Calu3 (cell line): ENCODE measurements at regions not wholly inside any gene's neighbourhood (a gene's known extent, or its start where the extent isn't known, plus 50 kb on each side); places are given as distances from the start of the nearest gene placed in this dataset.

Source experiments
- BruUV-seq: library from RNA; stranded (reverse); fragments of 400-500 nt; replicated peaks from 2 replicates; lab custom pipeline; 2021; lab: Mats Ljungman, UMichigan
- CTCF ChIA-PET: fragments of 300-600 bp; sonication (Branson Sonifier 250); formaldehyde crosslinking; loops from one replicate; lab custom pipeline; 2022; ENCODE audit warnings: antibody characterized with exemption; lab: Charles Lee
- DNase-seq: peaks from one replicate; pipeline ENCODE4 v3.0.0; 2022
- H3K27ac Mint-ChIP-seq: one replicate; pipeline ENCODE4 v1.8.0; 2022; ENCODE audit warnings: mixed read lengths; ENCODE audit not compliant: unreplicated experiment
- H3K27me3 Mint-ChIP-seq: one replicate; pipeline ENCODE4 v1.8.0; 2022; ENCODE audit warnings: mixed read lengths; ENCODE audit not compliant: unreplicated experiment
- H3K36me3 Mint-ChIP-seq: one replicate; pipeline ENCODE4 v1.8.0; 2022; ENCODE audit warnings: mild to moderate bottlenecking, moderate library complexity, mixed read lengths; ENCODE audit not compliant: insufficient read depth, unreplicated experiment
- H3K4me1 Mint-ChIP-seq: one replicate; pipeline ENCODE4 v1.8.0; 2022; ENCODE audit warnings: mild to moderate bottlenecking, low read depth, mixed read lengths; ENCODE audit not compliant: unreplicated experiment
- H3K4me3 Mint-ChIP-seq: one replicate; pipeline ENCODE4 v1.8.0; 2022; ENCODE audit warnings: mild to moderate bottlenecking, low read depth, moderate library complexity, mixed read lengths; ENCODE audit not compliant: unreplicated experiment
- H3K9me3 Mint-ChIP-seq: one replicate; pipeline ENCODE4 v1.8.0; 2022; ENCODE audit warnings: low read depth, mixed read lengths; ENCODE audit not compliant: unreplicated experiment
- intact Hi-C: fragments of 100-400 bp; cut with micrococcal nuclease; formaldehyde crosslinking; loops from one replicate; pipeline ENCODE4 v1.10.0; 2022; ENCODE audit not compliant: unreplicated experiment
- TF ChIP-seq, protein P1 (sequence below): fragments of 200-600 bp; IDR thresholded peaks from one replicate; pipeline ENCODE4 v1.8.0; 2022; ENCODE audit warnings: antibody characterized with exemption; ENCODE audit not compliant: unreplicated experiment

DNA sequence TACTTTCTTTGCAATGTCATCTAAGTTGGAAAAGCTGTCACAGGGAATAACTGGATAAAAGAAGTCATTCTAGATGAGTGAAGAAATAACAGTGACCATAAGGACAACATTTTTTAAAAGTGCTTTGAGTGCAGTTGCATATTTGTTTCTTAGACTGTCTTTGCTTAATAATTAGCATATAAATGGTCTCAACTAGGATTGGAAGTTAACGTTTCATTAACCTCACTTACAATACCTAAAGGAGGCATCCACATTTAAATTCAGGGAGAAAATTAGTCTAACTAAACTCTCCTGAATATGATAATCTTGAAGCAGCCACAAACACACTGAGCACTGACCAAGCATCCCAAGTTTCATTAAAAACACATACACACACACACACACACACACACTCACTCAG lies 780.7 kb downstream of the PCDH18 start:
- Mint-ChIP-seq H3K36me3 (no peaks in the 10 kb centered on the region), H3K4me3 (no peak overlapping the region), H3K4me1 (no peaks in the 10 kb centered on the region), H3K27me3 (no peaks in the 10 kb centered on the region), H3K9me3 (no peaks in the 10 kb centered on the region), H3K27ac (no peak overlapping the region)
- intact Hi-C loops: no loop called here
- DNase-seq: no peak
- TF ChIP-seq, protein P1, sequence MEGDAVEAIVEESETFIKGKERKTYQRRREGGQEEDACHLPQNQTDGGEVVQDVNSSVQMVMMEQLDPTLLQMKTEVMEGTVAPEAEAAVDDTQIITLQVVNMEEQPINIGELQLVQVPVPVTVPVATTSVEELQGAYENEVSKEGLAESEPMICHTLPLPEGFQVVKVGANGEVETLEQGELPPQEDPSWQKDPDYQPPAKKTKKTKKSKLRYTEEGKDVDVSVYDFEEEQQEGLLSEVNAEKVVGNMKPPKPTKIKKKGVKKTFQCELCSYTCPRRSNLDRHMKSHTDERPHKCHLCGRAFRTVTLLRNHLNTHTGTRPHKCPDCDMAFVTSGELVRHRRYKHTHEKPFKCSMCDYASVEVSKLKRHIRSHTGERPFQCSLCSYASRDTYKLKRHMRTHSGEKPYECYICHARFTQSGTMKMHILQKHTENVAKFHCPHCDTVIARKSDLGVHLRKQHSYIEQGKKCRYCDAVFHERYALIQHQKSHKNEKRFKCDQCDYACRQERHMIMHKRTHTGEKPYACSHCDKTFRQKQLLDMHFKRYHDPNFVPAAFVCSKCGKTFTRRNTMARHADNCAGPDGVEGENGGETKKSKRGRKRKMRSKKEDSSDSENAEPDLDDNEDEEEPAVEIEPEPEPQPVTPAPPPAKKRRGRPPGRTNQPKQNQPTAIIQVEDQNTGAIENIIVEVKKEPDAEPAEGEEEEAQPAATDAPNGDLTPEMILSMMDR: no peak
- CTCF ChIA-PET: no interaction called here
- no TSS peak for BruUV-seq

DNA sequence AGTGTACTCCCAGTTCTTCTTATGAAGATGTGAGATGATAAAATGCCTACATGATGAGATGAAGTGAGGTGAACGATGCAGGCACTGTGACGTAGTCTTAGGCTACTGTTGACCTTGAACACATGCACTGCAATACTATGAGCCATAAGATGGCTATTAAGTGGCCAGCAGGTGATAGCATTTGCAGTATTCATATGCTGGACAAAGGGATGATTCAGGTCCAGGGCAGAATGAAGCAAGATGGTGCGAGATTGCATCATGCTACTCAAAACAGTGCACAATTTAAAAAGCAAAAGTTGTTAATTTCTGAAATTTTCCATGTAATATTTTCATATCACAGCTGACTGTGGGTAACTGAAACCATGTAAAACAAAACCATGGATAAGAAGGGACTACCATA lies 781.4 kb downstream of the PCDH18 start:
- CTCF ChIA-PET: no interaction called here
- no TSS peak for BruUV-seq
- H3K36me3 Mint-ChIP-seq: no peaks in the 10 kb centered on the region
- H3K4me1 Mint-ChIP-seq: no peaks in the 10 kb centered on the region
- intact Hi-C loops: no loop called here
- TF ChIP-seq, protein P1: no peak
- H3K27me3 Mint-ChIP-seq: no peaks in the 10 kb centered on the region
- H3K9me3 Mint-ChIP-seq: no peaks in the 10 kb centered on the region
- H3K4me3 Mint-ChIP-seq: no peak overlapping the region
- H3K27ac Mint-ChIP-seq: no peak overlapping the region
- DNase-seq: no peak

DNA sequence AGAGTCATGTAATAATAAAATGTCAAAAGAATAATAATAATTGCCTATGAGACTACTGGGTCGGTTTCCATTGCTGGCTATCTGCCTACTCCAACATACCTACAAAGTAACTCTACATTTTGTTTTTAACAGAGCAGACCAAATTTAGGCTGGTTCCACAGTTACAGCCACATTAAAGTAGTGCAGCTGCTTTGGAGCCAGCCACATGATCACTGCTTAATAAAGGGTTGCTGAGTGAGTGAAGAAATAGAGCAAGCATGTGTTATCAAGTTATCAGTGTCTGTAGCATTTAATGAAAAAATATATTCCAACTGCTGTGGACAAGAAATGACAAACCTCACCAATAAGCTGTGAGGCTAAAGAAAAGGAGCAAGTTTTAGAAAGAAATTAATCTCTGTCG lies 782.3 kb downstream of the PCDH18 start:
- TF ChIP-seq, protein P1: no peak
- no peaks in the 10 kb centered on the region for H3K9me3 Mint-ChIP-seq
- no TSS peak for BruUV-seq
- H3K36me3 Mint-ChIP-seq: no peaks in the 10 kb centered on the region
- CTCF ChIA-PET: no interaction called here
- DNase-seq: no peak
- H3K27ac Mint-ChIP-seq: no peak overlapping the region
- intact Hi-C loops: no loop called here
- H3K4me3 Mint-ChIP-seq: no peak overlapping the region
- no peaks in the 10 kb centered on the region for H3K27me3 Mint-ChIP-seq
- H3K4me1 Mint-ChIP-seq: no peaks in the 10 kb centered on the region

DNA sequence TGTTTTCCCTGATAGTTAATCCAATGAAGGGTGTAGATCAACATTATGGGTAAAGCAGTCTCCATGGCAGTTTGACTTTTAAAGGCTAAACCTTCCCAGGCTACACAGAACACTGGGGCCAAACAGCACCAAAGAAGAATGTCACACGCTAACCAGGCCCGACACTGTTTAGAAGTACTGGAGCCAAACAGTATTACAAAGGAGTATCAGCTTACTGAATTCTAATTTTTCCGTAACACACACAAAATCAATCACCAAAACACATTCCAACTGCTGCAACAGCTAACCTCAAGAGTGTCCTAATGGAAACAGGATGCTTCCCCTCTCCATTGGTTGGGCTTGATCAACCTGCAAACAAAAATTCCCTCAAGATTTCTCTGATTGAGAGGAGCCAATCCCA lies 783.5 kb downstream of the PCDH18 start:
- CTCF ChIA-PET: no interaction called here
- intact Hi-C loops: no loop called here
- no peaks in the 10 kb centered on the region for H3K36me3 Mint-ChIP-seq
- no peaks in the 10 kb centered on the region for H3K4me1 Mint-ChIP-seq
- TF ChIP-seq, protein P1: no peak
- BruUV-seq: no TSS peak
- H3K27me3 Mint-ChIP-seq: no peaks in the 10 kb centered on the region
- H3K4me3 Mint-ChIP-seq: no peak overlapping the region
- DNase-seq: no peak
- H3K9me3 Mint-ChIP-seq: no peaks in the 10 kb centered on the region
- H3K27ac Mint-ChIP-seq: no peak overlapping the region
